Cardiac muscle cell (in vitro differentiated cells and primary cell): ENCODE measurements at regions not wholly inside any gene's neighbourhood (a gene's known extent, or its start where the extent isn't known, plus 50 kb on each side); places are given as distances from the start of the nearest gene placed in this dataset.

Experiments used
- DNase-seq, 2 donors: peaks; one replicate each; pipeline versions ENCODE4 v3.0.0 to v3.0.0-alpha.2; 2010 to 2017; ENCODE audit warnings: low read depth in 1 of 2, low spot score in 1 of 2
- H3K27ac ChIP-seq: fragments of 200-600 bp; sonication (generic); 2 replicates; pipeline ENCODE4 v1.5.1; 2016
- H3K27me3 ChIP-seq: fragments of 200-600 bp; sonication (generic); 2 replicates; pipeline ENCODE4 v1.6.0; 2016; ENCODE audit warnings: control low read depth
- H3K36me3 ChIP-seq: fragments of 200-600 bp; sonication (generic); 2 replicates; pipeline ENCODE4 v1.5.1; 2016; ENCODE audit warnings: control low read depth
- H3K4me1 ChIP-seq: fragments of 200-600 bp; sonication (generic); 2 replicates; pipeline ENCODE4 v1.8.1; 2017; ENCODE audit warnings: low read depth, mild to moderate bottlenecking, mixed run types
- H3K4me3 ChIP-seq: fragments of 200-600 bp; sonication (generic); 2 replicates; pipeline ENCODE4 v1.5.1; 2016; ENCODE audit warnings: mild to moderate bottlenecking
- H3K9me3 ChIP-seq: fragments of 200-600 bp; sonication (generic); 2 replicates; pipeline ENCODE4 v1.5.1; 2017; ENCODE audit warnings: low read depth, mild to moderate bottlenecking, control low read depth
- CTCF ChIP-seq: IDR thresholded peaks from 2 replicates; pipeline ENCODE4 v1.5.1; 2012; ENCODE audit warnings: low read depth, mild to moderate bottlenecking, low read length

- Histone ChIP-seq H3K9me3 (no peaks in the 10 kb centered on the region), H3K4me3 (no peak overlapping the region), H3K36me3 (no peaks in the 10 kb centered on the region), H3K27ac (no peak overlapping the region), H3K4me1 (no peaks in the 10 kb centered on the region), H3K27me3 (no peaks in the 10 kb centered on the region)
- no peak for TF ChIP-seq CTCF
- no peak for DNase-seq
These were observed 131.1 kb downstream of the JRKL start for GRCh38 chr11:96520939-96521338.

DNA sequence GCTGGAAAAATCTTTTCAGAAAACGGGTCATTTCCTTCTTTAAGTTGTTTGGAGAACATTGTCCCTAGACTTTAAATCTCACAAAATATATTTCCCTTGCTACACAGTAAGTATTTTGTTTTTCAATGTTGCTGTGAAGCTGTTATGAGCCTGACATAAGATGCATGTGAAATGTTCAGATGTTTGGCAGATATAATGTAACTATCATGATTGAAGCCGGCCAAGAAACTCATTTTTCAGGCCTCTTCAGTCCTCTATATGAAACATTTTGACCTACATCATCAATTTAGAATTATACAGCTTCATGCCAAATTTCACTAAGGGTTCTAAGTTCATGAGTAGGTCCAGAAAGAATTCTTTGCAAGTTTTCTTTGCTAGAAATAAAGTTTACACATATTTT, 133.8 kb downstream of the JRKL start:
- Histone ChIP-seq H3K4me1 (no peaks in the 10 kb centered on the region), H3K27ac (no peak overlapping the region), H3K36me3 (no peaks in the 10 kb centered on the region), H3K9me3 (no peaks in the 10 kb centered on the region), H3K27me3 (no peaks in the 10 kb centered on the region), H3K4me3 (no peak overlapping the region)
- no peak for DNase-seq
- TF ChIP-seq CTCF: no peak

DNA sequence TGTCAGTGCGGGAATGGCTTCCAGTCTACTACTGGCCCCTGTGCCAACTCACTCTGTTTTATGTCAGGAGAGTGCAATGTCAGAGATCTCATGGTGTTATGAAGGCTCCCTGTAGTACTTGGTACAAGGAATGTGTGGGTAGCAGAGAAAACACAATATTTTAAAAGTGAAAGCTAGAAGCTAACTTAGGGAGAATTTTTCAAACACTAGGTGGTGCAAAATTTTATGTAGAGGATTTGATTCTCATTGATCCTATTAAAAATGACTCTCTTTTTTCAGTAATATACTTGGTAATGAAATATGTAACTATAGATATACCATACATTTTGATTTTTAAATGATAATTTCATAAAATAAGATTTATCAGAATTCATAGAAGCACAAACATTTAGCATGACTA, 134.7 kb downstream of the JRKL start:
- Histone ChIP-seq H3K4me1 (no peaks in the 10 kb centered on the region), H3K36me3 (no peaks in the 10 kb centered on the region), H3K9me3 (no peaks in the 10 kb centered on the region), H3K27ac (no peak overlapping the region), H3K4me3 (no peak overlapping the region), H3K27me3 (no peaks in the 10 kb centered on the region)
- TF ChIP-seq CTCF: peak; percentile 19
- DNase-seq: peak; percentile 2 to 40

DNA sequence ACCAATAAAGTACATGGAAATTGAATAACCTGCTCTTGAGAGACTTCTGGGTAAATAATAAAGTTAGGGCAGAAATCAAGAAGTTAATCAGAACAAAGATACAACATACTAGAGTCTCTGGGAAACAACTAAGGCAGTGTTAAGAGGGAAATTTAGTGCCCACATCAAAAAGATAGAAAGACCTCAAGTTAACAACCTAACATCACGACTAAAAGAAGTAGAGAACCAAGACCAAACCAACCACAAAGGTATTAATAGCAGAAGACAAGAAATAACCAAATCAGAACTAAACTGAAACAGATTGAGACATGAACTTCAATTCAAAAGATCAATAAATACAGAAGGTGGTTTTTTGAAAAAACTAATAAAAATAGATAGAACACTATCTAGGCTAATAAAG, 140.7 kb downstream of the JRKL start:
- H3K27me3 ChIP-seq: no peaks in the 10 kb centered on the region
- no peak for DNase-seq
- no peaks in the 10 kb centered on the region for H3K36me3 ChIP-seq
- no peaks in the 10 kb centered on the region for H3K4me1 ChIP-seq
- no peaks in the 10 kb centered on the region for H3K9me3 ChIP-seq
- H3K27ac ChIP-seq: no peak overlapping the region
- H3K4me3 ChIP-seq: no peak overlapping the region
- no peak for TF ChIP-seq CTCF

GRCh38 chr11:96538104-96538503, 148.3 kb downstream of the JRKL start:
- no peaks in the 10 kb centered on the region for H3K27me3 ChIP-seq
- H3K4me3 ChIP-seq: no peak overlapping the region
- no peak for TF ChIP-seq CTCF
- H3K36me3 ChIP-seq: no peaks in the 10 kb centered on the region
- H3K9me3 ChIP-seq: no peaks in the 10 kb centered on the region
- DNase-seq: no peak
- H3K4me1 ChIP-seq: peaks cover 8% of the 10 kb centered on the region
- H3K27ac ChIP-seq: no peak overlapping the region

DNA sequence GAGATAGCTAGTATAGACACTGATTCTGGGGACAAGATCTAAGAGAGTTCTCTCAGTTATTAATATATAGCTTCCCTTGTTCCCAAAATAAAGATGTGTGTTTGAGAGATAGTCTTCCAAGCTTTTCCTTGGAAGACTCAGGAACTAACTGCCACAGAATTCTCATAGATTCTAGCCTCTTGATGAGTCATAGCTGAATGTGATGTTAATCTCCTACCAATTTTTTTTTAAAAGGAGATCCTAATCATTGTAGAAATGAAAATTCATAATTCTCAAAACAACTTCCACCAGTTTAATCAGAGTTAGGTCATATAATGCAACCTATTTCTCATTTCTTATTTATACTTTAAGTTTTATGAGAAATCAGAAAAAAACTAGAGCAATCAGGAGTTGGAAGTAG, 148.8 kb downstream of the JRKL start:
- Histone ChIP-seq H3K36me3 (no peaks in the 10 kb centered on the region), H3K27ac (no peak overlapping the region), H3K4me3 (no peak overlapping the region), H3K27me3 (no peaks in the 10 kb centered on the region), H3K9me3 (no peaks in the 10 kb centered on the region), H3K4me1 (peaks cover 8% of the 10 kb centered on the region)
- no peak for TF ChIP-seq CTCF
- no peak for DNase-seq
